ENCODE measurements at regions not wholly inside any gene's neighbourhood (a gene's known extent, or its start where the extent isn't known, plus 50 kb on each side); places are given as distances from the start of the nearest gene placed in this dataset.

DNA sequence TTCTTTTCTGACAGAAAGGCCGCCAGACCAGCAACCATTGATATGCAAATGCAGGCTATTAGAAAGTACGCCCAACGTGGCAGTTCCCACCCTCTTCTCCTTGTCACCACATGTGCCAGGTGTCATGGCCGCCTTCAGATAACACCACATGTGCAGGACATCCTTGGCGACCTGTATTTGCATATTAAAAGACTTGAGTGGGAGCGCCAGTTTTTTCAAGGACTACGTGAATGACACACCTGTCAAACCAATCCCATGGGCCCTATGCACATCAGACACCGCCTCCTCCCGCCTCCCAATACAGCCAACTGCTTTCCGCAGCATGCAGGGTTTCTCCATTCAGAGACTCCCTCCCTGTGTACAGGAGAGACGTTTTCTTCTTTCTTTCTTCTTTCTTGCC, 318.6 kb upstream of the FAR2 start:
- WGBS, 5 donors: 79 to 90% (median 79%) methylated on average over 11 of the region's 11 CpGs
- TF ChIP-seq POLR2AphosphoS5 (IDR thresholded peaks at IDR 0.05): no peak
- TF ChIP-seq, protein P1, sequence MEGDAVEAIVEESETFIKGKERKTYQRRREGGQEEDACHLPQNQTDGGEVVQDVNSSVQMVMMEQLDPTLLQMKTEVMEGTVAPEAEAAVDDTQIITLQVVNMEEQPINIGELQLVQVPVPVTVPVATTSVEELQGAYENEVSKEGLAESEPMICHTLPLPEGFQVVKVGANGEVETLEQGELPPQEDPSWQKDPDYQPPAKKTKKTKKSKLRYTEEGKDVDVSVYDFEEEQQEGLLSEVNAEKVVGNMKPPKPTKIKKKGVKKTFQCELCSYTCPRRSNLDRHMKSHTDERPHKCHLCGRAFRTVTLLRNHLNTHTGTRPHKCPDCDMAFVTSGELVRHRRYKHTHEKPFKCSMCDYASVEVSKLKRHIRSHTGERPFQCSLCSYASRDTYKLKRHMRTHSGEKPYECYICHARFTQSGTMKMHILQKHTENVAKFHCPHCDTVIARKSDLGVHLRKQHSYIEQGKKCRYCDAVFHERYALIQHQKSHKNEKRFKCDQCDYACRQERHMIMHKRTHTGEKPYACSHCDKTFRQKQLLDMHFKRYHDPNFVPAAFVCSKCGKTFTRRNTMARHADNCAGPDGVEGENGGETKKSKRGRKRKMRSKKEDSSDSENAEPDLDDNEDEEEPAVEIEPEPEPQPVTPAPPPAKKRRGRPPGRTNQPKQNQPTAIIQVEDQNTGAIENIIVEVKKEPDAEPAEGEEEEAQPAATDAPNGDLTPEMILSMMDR (IDR thresholded peaks at IDR 0.05 in 8 of 11, conservative IDR thresholded peaks at IDR 0.05 in 3 of 11): no peak
- no peak for TF ChIP-seq POLR2A (IDR thresholded peaks at IDR 0.05)
- Histone ChIP-seq H3K36me3 (no peaks in the 10 kb centered on the region), H3K4me3 (no peak overlapping the region), H3K27me3 (replicated peaks in 1 of 7) (no peaks in the 10 kb centered on the region), H3K9me3 (peaks cover 0 to 18% (median 13%) of the 10 kb centered on the region in 8 donors), H3K4me1 (no peaks in the 10 kb centered on the region), H3K27ac (no peak overlapping the region)
- intact Hi-C loops (cut with DNase I; ENCODE audit: low total_unique reads): no loop called here
- DNase-seq: no peak

DNA sequence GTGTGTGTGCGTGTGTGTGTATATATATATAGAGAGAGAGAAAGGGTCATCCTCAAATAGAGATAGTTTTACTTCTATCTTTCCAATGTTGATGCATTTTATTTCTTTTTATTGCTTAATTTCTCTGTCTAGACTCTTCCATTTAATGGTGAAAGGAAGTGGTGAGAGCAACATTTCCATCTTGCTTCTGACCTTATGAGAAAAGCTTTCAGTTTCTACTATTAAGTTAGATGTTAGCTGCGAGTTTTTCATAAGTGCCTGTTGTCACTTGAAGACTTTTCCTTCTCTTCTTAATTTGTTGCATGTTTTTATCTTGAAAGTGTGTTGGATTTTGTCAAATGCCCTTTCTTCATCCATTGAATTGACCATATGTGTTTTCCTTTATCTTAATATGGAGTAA, 304.4 kb upstream of the FAR2 start:
- H3K9me3 ChIP-seq: no peaks in the 10 kb centered on the region
- H3K27me3 ChIP-seq (replicated peaks in 1 of 7): no peaks in the 10 kb centered on the region
- H3K4me3 ChIP-seq: no peak overlapping the region
- intact Hi-C loops (cut with DNase I; ENCODE audit: low total_unique reads): no loop called here
- WGBS, 5 donors: 23 to 58% (median 42%) methylated on average over 2 of the region's 2 CpGs
- H3K4me1 ChIP-seq: no peaks in the 10 kb centered on the region
- DNase-seq: no peak
- no peak for TF ChIP-seq POLR2AphosphoS5 (IDR thresholded peaks at IDR 0.05)
- TF ChIP-seq, protein P1 (IDR thresholded peaks at IDR 0.05 in 8 of 11, conservative IDR thresholded peaks at IDR 0.05 in 3 of 11): no peak
- no peak for TF ChIP-seq POLR2A (IDR thresholded peaks at IDR 0.05)
- H3K27ac ChIP-seq: no peak overlapping the region
- H3K36me3 ChIP-seq: no peaks in the 10 kb centered on the region

DNA sequence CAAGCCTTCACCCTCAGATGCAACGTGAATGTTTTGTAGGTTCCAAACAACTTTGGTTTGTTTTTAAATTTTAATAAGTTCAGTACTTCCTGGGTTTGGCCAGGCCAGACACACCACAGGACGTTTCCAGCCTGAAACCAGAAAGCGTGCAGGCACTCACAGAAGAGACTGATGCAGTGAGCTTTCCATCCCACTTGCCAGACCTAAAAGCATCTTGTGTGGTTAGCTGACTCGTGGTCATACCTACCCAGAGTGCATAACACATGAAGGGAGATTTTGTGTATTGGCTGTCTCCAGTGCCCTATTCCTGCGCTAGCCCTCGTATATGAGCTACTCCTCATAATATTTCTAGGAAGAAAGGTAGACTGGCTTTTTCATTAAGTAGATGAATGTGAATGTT, 297.3 kb upstream of the FAR2 start:
- Histone ChIP-seq H3K36me3 (no peaks in the 10 kb centered on the region), H3K9me3 (no peaks in the 10 kb centered on the region), H3K27me3 (replicated peaks in 1 of 7) (no peaks in the 10 kb centered on the region), H3K27ac (no peak overlapping the region), H3K4me1 (no peaks in the 10 kb centered on the region), H3K4me3 (no peak overlapping the region)
- DNase-seq: no peak
- intact Hi-C loops (cut with DNase I; ENCODE audit: low total_unique reads): no loop called here
- TF ChIP-seq, protein P1 (IDR thresholded peaks at IDR 0.05 in 8 of 11, conservative IDR thresholded peaks at IDR 0.05 in 3 of 11): no peak
- TF ChIP-seq POLR2AphosphoS5 (IDR thresholded peaks at IDR 0.05) (no peak), POLR2A (IDR thresholded peaks at IDR 0.05) (no peak)
- 74 to 82% (median 77%) methylated on average over 6 of the region's 6 CpGs for WGBS, 5 donors

DNA sequence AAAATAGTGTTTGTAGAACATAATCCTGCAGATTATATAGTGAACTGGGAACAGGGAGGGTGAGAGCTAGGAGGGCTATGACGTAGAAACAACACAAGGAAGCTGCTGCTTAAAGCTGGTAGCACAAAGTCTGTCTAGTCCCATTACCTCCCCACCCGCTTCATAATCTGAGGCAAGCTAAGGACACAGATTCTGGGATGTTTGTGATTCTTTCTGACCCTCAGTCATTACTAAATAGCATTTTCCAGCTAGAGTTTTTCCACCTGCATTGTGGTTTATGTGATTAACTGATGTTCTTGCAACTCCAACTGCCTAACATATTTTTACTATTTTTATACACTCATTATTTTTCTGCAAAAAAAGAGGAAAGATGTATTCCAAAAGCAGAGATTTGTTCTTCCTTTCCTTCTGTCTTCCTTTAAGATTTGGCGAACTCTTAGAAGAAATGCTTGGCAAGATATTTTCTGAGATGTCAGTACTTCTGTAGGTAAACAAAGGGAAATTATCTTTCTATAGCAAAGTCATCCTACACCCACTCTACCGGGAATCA, 293.2 kb upstream of the FAR2 start:
- TF ChIP-seq, protein P1 (IDR thresholded peaks at IDR 0.05 in 8 of 11, conservative IDR thresholded peaks at IDR 0.05 in 3 of 11): no peak
- TF ChIP-seq POLR2AphosphoS5 (IDR thresholded peaks at IDR 0.05) (no peak), POLR2A (IDR thresholded peaks at IDR 0.05) (no peak)
- Histone ChIP-seq H3K36me3 (no peaks in the 10 kb centered on the region), H3K4me3 (no peak overlapping the region), H3K27ac (peak overlapping the region in 1 of 8 donors; percentile 6), H3K4me1 (no peaks in the 10 kb centered on the region), H3K27me3 (replicated peaks in 1 of 7) (no peaks in the 10 kb centered on the region), H3K9me3 (no peaks in the 10 kb centered on the region)
- intact Hi-C loops (cut with DNase I; ENCODE audit: low total_unique reads): no loop called here
- DNase-seq: no peak
- 50 to 72% (median 54%) methylated on average over 4 of the region's 4 CpGs for WGBS, 5 donors

Data from spleen (tissue), 11 donors.